GM12892 (cell line): ENCODE measurements at regions not wholly inside any gene's neighbourhood (a gene's known extent, or its start where the extent isn't known, plus 50 kb on each side); places are given as distances from the start of the nearest gene placed in this dataset.

Source experiments
- POLR2A ChIP-seq: IDR thresholded peaks from 2 replicates; pipeline ENCODE4 v1.6.1; 2011; ENCODE audit warnings: low read depth, low read length, control low read depth
- POLR2AphosphoS5 ChIP-seq: IDR thresholded peaks from 2 replicates; pipeline ENCODE4 v1.6.1; 2011; ENCODE audit warnings: low read depth, low read length, control low read depth
- TAF1 ChIP-seq: IDR thresholded peaks from 2 replicates; pipeline ENCODE4 v1.6.1; 2011; ENCODE audit warnings: low read depth, mild to moderate bottlenecking, control low read depth, low read length, borderline replicate concordance

DNA sequence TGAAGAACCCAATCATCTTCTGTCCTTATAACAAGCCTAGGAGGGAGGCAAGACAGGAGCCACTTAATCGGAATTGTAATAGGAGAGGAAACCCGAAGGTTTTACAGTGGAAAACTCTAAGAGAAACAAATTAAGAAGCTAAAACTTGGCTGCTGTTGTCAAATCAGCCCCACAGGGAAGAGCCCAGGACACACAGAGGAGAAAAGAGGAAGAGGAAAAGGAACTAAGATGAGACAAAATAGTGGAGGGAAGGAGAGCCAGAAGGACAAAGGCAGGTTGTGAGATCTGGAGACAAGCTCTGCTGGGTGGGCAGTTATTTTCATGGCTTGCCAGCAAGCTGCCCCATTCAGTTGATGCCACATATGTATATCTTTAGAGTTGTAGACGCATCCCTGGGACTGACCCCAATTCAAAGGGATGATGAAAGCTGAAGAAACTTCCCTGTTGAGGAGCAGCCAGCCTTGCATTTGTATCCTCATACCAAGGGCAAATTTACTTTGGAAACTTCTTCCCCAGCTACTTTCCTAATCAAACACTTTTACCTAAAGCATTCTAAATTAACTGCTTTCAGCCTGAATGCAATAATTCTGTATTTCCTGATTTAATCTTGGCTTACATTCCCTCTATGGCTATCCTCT, 499.8 kb upstream of the MEIS1 start:
- TF ChIP-seq TAF1 (no peak), POLR2A (no peak), POLR2AphosphoS5 (no peak)
